Astrocyte of the spinal cord (primary cell): ENCODE measurements at regions not wholly inside any gene's neighbourhood (a gene's known extent, or its start where the extent isn't known, plus 50 kb on each side); places are given as distances from the start of the nearest gene placed in this dataset.

ENCODE experiments used
- DNase-seq: peaks from one replicate; pipeline ENCODE4 v3.0.0; 2011; ENCODE audit warnings: low read depth, low spot score
- H3K4me3 ChIP-seq: 2 replicates; pipeline ENCODE4 v1.5.1; 2011; ENCODE audit warnings: low read depth, mild to moderate bottlenecking, low read length, moderate library complexity
- CTCF ChIP-seq: IDR thresholded peaks from 2 replicates; pipeline ENCODE4 v1.5.1; 2012; ENCODE audit warnings: low read depth, mild to moderate bottlenecking, low read length, inconsistent platforms
- in situ Hi-C: cut with HindIII; loops from 2 replicates; pipeline ENCODE4 v1.10.0; 2017; ENCODE audit warnings: low sequenced_read_pairs

- DNase-seq, result no peak
- no peak for TF ChIP-seq CTCF
- no peak overlapping the region for H3K4me3 ChIP-seq
- in situ Hi-C loops, result no loop called here
These were observed 154.1 kb upstream of the BTG1 start for GRCh38 chr12:92299744-92300143.

GRCh38 chr12:92299344-92299743, 153.7 kb upstream of the BTG1 start:
- in situ Hi-C loops, result no loop called here
- TF ChIP-seq CTCF, result no peak
- H3K4me3 ChIP-seq, result no peak overlapping the region
- DNase-seq, result no peak

GRCh38 chr12:92297932-92298696, 152.5 kb upstream of the BTG1 start:
- in situ Hi-C loops, result no loop called here
- DNase-seq, result peak; percentile 85
- TF ChIP-seq CTCF, result no peak
- H3K4me3 ChIP-seq, result no peak overlapping the region

- TF ChIP-seq CTCF, result no peak
- H3K4me3 ChIP-seq, result no peak overlapping the region
- no peak for DNase-seq
- in situ Hi-C loops, result no loop called here
These were observed 151.8 kb upstream of the BTG1 start for GRCh38 chr12:92297405-92297804.

- DNase-seq, result no peak
- TF ChIP-seq CTCF, result no peak
- in situ Hi-C loops, result no loop called here
- no peak overlapping the region for H3K4me3 ChIP-seq
These were observed 149.9 kb upstream of the BTG1 start for GRCh38 chr12:92295523-92295922.

GRCh38 chr12:92294676-92295440, 149.2 kb upstream of the BTG1 start:
- in situ Hi-C loops, result no loop called here
- no peak overlapping the region for H3K4me3 ChIP-seq
- DNase-seq, result no peak
- no peak for TF ChIP-seq CTCF
